GM19455 (cell line): ENCODE measurements at regions not wholly inside any gene's neighbourhood (a gene's known extent, or its start where the extent isn't known, plus 50 kb on each side); places are given as distances from the start of the nearest gene placed in this dataset.
"Not testable (repeated sequence)": the region's sequence is repeated elsewhere in the genome, so short reads cannot be mapped to it uniquely, and the experiment has no call there.

ENCODE experiments used
- ATAC-seq: cut with Tn5 transposase; IDR thresholded peaks from one replicate; pipeline ENCODE4 v1.9.1; 2021; ENCODE audit not compliant: unreplicated experiment

- ATAC-seq: no peak
Measured at GRCh38 chr10:61195211-61195610, 251.2 kb upstream of the RHOBTB1 start.

GRCh38 chr10:61192589-61192988 is 248.6 kb upstream of the RHOBTB1 start:
- not testable (repeated sequence) for ATAC-seq

GRCh38 chr10:61192042-61192441 is 248.1 kb upstream of the RHOBTB1 start:
- ATAC-seq: no peak

DNA sequence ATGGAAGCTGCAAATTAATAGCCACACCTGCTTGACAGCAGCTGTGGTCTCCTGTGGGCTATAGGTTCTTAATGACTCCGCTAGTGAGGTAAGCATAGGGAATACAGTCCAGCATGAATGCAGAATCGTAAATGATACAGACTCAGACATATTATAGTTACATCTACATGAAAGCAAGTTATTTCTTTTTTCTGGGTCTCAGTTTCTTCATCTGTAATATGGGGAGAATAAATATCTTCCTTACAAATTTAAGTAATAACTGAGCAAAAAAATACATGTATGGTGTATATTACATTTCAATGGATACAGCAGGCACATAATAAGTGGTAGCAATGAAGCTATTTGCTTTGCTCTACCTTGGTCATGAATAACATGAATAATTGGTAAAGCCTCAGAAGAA is 245.9 kb upstream of the RHOBTB1 start:
- no peak for ATAC-seq

- ATAC-seq: no peak
Measured at GRCh38 chr10:61188691-61189090, 244.7 kb upstream of the RHOBTB1 start.

DNA sequence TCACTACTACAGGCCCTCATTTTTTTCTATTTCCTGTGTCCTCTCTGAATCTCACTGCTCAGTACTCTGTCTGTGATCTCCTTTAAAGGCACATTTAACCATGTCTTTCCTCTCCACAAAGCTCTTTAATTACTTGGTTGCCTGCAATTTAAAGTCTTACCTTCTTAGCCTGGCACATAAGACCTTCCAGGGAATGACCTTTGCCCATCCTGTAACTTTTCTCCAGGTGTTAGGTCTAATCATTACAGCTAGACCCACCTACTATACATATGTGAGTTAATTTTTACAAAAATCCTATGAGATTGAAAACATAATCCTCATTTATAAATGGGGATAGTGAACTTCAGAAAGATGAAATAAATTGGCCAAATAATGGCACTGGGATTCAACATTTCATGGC is 244.1 kb upstream of the RHOBTB1 start:
- ATAC-seq: no peak

DNA sequence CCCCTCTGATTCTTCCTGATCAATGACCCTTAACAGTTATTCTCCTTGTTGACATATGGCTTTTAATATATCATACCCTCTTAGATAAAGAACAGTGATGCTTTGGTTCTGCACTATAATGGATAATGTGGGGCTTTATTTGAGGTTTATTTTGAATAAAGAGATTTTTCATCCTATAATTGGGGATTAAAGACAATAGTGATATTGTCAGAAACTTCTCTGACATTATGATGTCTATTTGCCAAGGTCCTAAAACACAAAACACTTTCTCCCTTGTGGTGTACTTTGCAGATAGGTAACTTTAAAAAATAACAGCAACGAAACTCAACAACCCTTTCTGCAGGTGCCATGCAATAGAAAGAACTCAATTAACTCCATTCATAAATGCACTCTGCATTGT is 243.6 kb upstream of the RHOBTB1 start:
- ATAC-seq: no peak

GRCh38 chr10:61186408-61186807 is 242.4 kb upstream of the RHOBTB1 start:
- ATAC-seq: no peak

DNA sequence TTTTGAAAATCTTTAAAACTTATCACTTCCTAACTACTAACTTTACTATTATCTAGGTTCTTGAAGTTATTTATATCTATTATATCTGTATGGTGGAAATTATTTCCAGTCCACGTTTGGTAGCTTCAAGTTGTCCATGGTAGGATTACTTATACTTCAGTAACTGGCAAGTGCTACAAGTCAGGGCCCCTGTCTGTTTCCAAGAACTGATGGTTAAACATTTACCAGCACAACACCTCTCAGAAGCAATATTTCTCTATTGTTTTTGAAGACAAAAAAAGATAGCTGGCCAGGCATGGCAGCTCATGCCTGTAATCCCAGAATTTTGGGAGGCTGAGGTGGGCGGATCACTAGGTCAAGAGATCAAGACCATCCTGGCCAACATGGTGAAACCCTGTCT is 240.4 kb upstream of the RHOBTB1 start:
- ATAC-seq: no peak

DNA sequence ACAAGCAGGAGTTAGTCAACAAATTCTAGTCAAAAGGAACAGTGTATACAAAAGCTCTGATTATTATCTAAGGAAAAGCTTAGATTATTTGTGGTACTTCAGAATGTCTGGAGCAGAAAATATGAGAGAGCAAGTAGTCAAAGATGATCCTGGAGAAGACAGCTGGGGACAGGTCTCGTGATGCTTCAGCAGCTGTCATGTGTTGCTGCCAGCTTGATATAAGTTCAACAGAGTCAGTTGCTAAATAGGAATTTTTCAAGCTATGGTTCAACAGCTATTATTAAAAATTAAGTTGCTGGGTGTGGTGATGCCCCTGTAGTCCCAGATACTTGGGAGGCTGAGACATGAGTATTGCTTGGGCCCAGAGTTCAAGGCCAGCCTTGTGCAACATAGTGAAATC is 240.0 kb upstream of the RHOBTB1 start:
- no peak for ATAC-seq

DNA sequence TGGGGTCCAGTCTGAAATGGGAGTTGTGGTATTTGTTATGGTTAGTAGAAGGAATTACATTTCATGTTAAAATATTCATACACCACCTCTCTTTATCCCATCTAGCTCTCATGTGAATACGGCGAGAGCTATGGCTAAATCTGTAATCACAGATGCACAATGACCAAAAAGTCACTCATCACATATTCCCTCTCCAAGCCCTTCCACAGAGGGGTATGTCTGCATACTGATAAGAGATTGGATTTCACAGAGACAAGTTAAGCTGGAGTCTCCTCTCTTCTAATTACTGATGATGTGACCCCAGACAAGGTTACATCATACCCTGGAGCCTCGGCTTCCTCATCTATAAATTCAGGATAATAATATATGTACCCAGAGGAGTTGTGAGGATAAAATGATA is 237.8 kb upstream of the RHOBTB1 start:
- no peak for ATAC-seq

- no peak for ATAC-seq
Measured at GRCh38 chr10:61179771-61180170, 235.8 kb upstream of the RHOBTB1 start.

DNA sequence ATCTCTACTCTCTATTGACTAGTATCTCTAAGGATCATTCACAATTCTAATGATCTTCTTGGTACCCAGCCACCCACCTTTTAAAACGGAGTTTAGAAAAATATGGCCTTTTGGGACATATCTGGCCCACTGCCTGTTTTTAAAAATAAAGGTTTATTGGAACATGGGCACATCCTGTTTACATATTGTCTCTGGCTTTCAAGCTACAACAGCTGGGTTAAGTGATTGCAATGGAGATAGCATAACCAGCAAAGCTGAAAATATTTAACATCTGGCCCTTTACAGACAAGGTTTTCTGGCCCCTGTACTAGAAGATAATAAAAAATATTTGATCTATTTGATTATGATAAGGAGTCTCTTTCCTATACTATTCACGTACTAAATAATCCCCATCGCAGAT is 232.4 kb upstream of the RHOBTB1 start:
- no peak for ATAC-seq

DNA sequence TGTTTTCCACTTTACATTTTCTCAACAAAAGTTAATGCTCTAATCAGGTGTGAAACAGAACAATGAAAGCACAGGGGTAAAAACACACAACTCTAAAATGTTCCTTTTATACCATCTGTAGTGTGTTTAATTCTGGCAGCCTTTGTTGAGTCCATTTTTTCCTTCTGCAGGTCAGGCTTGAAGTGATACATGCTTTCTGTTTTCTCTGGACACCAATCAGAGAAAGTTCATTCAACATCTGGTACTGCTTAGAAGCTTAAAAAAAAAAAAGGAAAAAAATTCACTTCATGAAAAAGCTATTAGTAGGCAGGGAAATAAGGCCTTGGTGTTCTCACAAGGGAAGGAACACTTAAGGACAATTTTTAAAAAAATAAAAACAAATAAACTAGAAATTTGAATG is 231.3 kb upstream of the RHOBTB1 start:
- ATAC-seq: no peak

DNA sequence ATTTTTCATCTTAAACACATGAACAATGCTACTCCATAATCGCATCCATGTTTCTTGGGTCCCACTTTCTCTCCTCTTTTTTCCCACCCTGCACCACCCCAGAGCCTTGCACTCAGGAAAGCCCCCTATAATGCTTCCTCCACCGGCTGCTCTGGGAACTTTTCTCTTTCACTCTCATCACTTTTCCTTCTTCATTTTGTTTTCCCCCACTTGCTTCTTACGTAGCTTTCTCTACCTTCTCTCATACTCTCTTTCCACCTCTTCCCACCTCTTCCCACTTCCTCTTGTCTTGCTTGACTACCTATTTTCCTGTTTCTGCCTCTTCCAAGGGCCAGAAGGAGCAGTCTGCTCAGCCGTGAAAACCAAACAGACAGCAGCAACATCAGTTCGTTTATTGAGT is 229.5 kb upstream of the RHOBTB1 start:
- ATAC-seq: no peak

GRCh38 chr10:61172182-61172926 is 228.4 kb upstream of the RHOBTB1 start:
- no peak for ATAC-seq

DNA sequence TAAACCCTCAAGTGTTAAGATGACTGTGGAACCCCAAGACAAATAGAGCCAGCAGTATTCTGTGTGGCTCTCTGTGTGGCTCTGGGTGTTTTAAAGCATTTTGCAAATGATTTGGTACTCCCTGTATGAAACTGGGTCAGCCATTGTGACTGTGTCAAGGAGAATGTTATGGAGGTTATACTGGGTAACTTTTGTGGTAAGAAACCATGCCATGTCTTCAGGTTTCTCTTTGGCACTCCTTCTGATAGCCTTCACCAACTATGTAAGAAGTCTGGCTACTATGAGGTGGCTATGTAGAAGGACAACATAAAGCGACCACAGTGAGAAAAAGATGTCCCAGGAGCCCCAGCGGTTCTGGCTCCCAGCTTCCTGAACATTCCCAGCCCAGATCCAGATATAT is 226.6 kb upstream of the RHOBTB1 start:
- no peak for ATAC-seq

DNA sequence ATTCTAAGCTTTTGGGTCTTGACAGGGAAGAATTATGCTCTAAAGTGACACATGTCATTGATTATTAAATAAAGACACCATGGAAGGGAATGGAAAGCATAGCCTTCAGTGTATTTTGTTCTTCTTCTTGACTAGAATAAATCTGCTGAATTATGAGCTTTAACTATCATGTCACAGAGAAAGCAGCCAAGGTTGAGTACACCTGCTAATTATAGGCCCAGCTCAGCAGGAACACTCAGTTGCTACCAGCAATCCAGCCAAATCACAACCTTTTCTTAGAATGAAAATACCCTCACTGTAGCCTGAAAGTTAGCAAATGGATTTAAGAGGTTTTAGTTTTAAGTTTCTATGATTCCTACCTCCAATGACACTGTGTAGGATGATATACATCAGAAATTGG is 225.3 kb upstream of the RHOBTB1 start:
- ATAC-seq: no peak

DNA sequence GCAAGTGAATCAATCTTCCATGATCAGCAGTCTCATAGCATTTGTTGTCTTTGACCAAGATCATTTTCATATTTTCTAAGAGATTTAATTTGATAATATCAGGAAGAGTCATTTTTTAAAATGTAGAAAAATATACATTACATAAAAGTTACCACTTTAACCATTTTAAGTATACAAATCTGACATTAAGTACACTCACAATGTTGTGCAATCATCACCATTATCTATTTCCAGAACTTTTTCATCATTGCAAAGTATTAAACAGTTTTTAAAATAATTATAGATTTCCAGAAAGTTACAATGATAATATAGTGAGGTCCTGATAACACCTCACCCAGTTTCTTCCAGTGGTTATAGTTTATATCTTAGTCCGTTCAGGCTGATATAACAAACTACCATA is 222.5 kb upstream of the RHOBTB1 start:
- no peak for ATAC-seq

DNA sequence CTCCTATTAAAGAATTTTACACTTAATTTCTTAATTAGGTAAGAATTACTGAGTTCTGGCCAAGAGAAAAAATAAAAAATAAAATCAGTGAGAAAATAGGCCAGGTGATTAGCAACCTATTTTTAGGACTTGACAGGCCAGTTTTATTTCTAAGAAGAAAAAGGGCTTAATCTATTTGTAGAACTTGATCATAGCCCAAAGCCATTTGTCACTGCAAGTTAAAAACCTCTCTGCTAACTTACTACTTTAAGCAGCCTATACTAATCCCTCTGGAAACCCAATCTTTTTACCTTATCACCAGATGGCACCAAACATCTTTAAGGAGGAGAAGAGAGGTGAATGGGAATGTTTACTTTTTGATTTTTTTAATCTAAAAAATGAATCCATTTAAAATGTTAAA is 222.1 kb upstream of the RHOBTB1 start:
- no peak for ATAC-seq

- no peak for ATAC-seq
Measured at GRCh38 chr10:61164458-61165160, 220.6 kb upstream of the RHOBTB1 start.

DNA sequence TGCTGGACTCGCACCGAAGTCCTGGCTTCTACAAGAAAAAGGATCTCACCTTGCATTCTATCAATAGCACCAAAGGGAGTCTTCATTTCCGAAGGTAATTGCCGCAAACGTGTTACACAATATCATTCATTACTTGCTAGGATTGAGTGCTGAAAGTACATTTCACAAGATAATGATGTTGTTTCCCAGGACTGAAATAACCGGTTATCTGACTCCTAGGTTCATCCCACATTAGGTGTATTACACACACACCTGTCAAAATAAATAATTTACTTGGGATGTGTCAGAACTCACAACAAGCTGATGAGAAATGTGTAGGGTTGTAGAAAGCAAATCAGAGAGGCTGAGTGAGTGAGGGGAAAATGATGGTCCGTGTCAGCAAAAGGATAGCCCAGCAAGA is 219.4 kb upstream of the RHOBTB1 start:
- ATAC-seq: no peak

DNA sequence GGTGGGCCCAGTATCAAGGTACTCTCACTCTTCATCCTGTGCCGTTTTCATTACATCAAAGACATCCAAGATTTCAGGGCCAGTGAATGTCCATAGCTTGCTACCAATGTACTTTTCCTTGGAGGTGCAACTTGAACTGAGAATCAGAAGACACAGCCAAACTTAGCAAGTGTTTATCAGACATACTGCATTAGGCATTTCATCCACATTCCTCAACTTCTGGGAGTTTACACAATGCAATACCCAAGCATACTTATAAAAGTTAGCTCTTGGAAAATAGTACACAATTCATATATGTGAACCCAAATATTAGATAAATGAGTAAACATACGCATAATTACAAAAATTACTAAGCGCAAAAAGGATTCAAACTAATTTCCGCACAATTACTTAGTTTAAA is 216.3 kb upstream of the RHOBTB1 start:
- no peak for ATAC-seq
